GM21786 (cell line): ENCODE measurements at regions not wholly inside any gene's neighbourhood (a gene's known extent, or its start where the extent isn't known, plus 50 kb on each side); places are given as distances from the start of the nearest gene placed in this dataset.

Experiments
- ATAC-seq: cut with Tn5 transposase; IDR thresholded peaks from one replicate; pipeline ENCODE4 v1.9.1; 2021; ENCODE audit not compliant: unreplicated experiment

- no peak for ATAC-seq
Observed at GRCh38 chr13:106143930-106144709, 391.3 kb downstream of the EFNB2 start.

- no peak for ATAC-seq
Observed at GRCh38 chr13:106143392-106143791, 392.1 kb downstream of the EFNB2 start.

- no peak for ATAC-seq
Observed at GRCh38 chr13:106140476-106140875, 395.0 kb downstream of the EFNB2 start.

DNA sequence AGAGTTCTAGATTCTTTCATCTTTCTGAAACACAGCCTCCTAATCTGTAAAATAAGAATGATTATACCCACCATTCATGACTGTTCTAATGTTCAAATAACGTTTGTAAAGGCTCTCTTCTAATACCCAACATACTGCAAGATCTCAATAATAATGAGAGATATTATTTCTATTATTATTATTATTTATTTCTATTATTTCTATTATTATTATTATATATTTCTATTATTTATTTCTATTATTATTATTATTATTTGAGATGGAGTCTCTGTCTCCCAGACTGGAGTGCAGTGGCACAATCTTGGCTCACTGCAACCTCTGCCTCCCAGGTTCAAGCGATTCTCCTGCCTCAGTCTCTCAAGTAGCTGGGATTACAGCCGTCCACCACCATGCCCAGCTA lies 395.5 kb downstream of the EFNB2 start:
- no peak for ATAC-seq

GRCh38 chr13:106139377-106139776 lies 396.1 kb downstream of the EFNB2 start:
- no peak for ATAC-seq

DNA sequence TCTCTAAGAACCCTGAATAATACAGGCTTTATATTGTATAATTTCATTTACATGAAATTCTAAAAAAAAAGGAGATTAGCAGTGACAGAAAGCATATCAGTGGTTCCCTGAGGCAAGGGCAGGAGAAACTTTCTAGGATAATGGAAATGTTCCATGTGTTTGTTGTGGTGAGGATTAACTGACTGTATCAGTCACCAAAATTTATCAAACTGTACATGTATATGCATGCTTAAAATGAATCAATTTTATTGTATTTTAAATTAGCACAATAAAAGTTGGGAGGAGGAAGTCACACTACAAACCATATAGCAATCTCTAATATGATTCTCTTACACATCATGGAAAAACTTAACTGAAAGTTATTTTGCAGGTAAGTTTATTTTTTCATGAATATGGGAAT lies 396.8 kb downstream of the EFNB2 start:
- ATAC-seq: no peak

GRCh38 chr13:106133025-106133424 lies 402.4 kb downstream of the EFNB2 start:
- no peak for ATAC-seq

DNA sequence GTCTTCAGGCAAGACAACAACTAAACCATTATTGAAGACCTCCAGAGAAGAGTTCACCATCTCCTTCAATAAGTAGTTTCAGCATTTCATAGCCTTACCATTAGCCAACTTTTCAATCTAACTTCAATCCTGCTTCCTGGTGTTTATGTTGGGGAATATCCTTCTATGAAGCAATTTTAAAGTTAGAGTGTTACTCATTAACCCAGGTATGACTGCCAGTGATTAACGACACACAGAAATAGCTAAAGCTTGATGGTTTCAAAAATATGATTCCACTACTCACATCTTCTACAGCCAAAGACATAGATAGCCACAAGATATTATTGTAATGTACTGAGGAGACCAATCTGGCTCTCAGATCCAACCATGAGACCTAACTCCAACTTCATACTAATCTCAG lies 403.2 kb downstream of the EFNB2 start:
- no peak for ATAC-seq

- ATAC-seq: no peak
Observed at GRCh38 chr13:106129993-106130392, 405.5 kb downstream of the EFNB2 start.

DNA sequence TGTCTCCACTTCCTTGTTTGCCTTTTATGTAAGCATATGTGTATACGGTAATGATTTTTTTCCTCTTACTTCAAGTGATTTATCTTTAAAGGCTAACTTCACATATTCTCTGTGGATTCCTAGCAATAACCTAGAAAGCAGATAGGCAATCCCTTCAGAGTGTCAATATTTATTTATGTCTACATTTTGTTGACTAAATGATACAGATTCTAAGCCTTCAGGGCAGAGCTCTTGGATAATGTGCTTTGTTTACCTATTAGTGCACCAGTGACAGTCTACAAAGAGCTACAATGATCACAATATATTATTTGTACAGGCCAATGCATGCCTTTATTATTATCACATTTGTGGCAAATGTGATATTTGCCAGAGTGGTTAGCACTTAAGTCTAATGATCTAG lies 406.2 kb downstream of the EFNB2 start:
- no peak for ATAC-seq

DNA sequence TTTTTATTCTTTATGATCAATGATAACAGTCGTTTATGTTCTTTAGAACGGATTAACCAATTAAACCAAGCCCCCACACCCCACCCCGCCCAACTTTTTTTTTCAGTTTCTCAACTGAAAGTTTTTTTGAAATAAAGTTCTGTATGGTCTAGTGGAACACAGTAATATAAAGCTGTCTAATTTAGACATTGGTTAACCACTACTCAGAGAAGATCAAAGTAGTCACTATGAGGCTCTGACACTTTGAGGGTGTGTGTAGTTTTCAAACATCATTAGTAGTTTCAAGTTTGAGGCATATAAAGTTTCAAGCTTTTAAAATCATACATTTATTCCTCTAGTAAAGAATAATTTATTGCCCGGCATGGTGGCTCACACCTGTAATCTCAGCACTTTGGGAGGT lies 413.2 kb downstream of the EFNB2 start:
- no peak for ATAC-seq

DNA sequence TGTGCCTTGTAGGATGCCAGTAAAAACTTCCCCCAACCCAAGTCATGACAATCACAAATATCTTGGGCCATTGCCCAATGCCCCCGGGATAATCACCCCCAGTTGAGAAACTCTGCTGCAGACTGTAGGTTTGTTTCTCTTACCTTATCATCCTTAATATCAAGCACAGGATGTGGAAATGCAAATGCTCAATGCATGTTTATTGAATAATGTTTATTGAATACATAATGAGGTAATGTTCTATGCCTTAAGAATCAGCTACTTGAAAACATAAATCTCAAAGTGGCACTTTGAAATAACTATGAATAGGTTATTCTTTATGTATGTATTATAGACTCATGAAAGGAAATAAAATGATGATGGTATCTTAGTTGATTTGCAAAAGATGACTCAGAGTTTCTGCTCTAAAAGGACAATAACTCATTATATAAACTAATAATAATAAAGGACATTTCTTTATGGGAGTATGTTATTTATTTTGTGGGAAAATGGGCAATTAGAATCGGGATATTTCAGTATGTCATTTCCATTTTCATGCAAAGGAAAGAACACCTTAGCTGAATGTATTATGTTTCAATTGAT lies 414.2 kb downstream of the EFNB2 start:
- ATAC-seq: no peak

- ATAC-seq: no peak
Observed at GRCh38 chr13:106118996-106119395, 416.5 kb downstream of the EFNB2 start.

- ATAC-seq: no peak
Observed at GRCh38 chr13:106118050-106118449, 417.4 kb downstream of the EFNB2 start.

DNA sequence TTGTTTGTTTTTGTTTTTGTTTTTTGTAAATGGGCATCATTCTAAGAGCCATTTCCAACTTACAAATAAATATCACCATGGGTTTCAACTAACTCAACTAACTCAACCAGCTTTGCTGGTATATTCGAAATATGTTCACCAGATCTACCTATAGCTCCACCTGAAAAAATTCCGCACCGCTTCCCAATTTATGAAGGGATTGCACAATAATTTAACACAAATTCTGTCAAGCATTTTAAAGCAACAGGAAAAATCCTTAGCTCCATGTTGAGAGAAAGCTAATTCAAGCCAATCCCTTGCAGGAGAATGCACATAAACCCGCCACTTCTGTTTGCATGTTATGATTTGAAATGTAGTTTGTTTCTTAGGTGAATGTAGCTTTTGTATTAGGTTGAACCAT lies 417.8 kb downstream of the EFNB2 start:
- ATAC-seq: no peak

GRCh38 chr13:106117035-106117434 lies 418.4 kb downstream of the EFNB2 start:
- ATAC-seq: no peak

DNA sequence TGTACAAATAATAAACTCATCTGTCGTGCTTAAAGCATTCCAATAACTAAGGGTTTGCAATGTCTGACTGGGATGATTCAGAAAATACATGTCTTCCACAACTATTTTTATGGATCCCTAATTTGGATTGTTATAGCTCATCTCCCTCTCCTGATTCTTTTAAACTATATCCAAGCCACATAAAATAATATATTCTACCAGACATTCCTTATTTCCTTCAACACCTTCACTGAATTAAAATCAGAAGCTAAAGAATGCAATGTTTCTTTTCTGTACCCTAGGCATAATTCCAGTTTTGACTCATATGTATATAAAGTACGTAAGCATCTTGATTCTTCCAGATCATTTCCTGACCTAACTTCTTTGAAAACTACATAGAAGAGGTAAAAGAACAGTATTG lies 420.4 kb downstream of the EFNB2 start:
- no peak for ATAC-seq

DNA sequence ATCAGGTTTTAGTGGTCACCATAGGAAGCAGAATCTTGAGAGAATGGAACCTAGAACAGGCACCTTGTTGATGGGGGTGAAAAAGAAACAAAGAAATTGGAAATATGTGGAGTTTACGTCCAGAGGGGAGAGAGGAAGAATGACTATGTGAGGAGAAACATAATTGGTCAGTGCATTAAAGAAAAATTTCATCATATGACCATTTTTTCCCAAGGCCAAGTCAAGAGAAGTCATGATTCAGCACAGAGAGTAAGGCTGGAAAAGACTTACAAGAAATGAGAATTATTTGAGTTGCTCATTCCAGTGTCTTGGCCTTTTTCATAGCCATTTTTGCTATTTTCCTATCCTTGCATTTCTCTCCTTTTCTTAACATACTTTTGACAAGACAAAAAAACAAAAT lies 421.7 kb downstream of the EFNB2 start:
- no peak for ATAC-seq

DNA sequence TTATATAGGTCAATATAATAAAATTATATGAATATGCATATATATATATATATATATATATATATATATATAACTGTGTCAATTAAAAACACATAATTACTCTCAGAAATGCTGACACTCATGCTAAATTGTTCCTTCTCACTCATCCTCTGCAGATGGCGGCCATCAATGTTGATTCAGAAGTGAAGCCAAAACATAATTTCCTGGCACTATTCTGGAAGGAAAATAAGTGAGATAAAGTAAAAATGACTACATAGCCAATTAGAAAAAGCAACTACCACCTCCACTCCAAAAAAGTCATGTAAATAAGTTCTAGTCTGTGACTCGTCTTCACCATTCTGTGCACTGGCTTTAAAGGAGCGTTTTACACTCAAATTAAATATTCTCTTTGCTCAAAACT lies 423.3 kb downstream of the EFNB2 start:
- no peak for ATAC-seq

DNA sequence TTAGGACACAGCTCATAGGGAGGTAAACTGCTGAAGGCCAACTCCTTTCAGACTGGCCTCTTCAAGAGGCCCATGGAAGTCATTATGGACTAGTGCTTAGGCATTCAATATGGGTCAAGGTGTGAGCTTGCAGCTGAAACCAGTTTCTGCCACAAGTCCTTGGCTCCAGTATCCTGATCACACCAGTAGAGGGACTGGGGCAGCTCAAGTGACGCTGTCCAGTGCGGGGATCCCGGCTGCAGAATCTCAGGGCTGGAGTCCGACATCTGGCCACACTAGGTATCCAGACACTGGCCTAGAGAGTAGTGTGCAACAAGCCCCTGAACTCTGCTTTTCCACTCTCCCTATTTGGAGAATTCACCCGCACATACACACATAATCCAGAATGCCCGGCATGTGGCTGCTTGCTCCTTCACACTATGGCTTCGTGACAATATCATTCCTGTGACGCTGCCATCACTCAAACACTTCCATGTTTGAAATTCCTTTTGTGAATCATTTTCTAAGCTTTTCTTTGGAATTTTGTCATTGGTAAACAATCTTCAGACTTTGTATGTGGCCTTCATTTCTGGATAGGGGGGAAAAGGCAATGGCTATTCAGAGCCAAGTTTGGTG lies 425.1 kb downstream of the EFNB2 start:
- no peak for ATAC-seq

DNA sequence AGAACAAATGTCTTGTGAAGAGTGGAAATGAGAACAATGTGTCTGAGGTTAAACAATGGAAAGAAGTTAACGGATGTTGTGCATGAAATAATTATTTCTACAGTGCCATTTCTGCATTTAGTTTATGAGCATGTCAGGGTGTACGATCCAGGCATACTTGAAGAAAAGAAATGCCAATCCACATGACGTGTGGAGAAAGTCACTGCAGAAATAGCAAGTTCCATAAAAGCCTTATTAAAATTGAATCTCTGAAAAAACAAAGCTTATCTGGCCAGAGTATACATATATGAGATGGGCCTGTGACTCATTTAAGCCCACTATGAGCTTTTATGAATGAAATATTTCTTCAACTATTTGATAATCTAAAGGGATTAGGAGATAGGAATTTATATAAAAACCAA lies 426.1 kb downstream of the EFNB2 start:
- no peak for ATAC-seq

DNA sequence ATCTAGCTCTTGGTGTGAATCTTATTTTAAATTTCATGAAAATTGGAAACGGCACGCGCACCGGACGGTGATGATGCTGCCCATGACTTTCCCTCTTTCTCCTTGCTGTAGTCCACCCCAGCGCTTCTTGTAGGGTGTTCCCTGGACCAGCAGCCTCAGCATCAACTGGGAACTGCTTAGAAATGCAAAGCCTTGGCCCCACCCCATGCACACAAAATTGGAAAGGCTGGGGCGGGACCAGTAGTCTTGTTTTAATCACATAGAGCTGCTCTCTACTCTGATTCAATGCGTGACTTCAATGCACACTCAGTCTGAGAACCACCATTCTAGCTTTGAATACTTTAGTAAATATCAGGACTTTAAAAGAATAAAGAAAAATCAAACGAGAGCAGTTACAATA lies 427.1 kb downstream of the EFNB2 start:
- ATAC-seq: no peak

GRCh38 chr13:106107061-106107460 lies 428.4 kb downstream of the EFNB2 start:
- ATAC-seq: no peak
